ENCODE measurements at regions not wholly inside any gene's neighbourhood (a gene's known extent, or its start where the extent isn't known, plus 50 kb on each side); places are given as distances from the start of the nearest gene placed in this dataset.

DNA sequence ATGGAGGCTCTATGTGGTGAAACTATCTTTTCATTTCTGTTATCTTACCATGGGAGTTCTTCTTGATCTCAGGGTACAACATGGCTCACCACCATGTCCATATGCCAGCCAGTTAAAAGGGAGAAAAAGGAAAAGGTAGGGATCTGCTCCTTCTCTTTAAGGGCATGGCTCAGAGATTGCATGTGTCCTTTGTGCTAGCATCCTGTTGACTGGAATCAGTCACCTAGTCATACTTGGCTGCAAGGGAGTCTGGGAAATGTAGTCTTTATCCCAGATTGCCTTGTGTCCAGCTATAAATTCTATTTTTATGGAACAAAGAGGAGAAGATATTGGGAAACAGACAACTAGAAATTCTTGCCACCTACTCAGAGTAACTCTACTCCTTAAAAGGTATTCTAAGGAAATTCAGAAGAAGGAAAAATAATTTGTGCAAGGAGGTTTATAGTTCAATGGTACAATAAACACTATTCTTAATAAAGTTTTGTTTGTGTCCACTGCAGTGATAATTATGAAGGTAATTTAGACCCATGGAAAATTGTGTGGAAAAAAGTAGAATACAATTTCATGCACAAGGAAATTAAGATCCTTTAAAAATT lies 86.4 kb upstream of the RPH3A start:
- TF ChIP-seq, protein P1, sequence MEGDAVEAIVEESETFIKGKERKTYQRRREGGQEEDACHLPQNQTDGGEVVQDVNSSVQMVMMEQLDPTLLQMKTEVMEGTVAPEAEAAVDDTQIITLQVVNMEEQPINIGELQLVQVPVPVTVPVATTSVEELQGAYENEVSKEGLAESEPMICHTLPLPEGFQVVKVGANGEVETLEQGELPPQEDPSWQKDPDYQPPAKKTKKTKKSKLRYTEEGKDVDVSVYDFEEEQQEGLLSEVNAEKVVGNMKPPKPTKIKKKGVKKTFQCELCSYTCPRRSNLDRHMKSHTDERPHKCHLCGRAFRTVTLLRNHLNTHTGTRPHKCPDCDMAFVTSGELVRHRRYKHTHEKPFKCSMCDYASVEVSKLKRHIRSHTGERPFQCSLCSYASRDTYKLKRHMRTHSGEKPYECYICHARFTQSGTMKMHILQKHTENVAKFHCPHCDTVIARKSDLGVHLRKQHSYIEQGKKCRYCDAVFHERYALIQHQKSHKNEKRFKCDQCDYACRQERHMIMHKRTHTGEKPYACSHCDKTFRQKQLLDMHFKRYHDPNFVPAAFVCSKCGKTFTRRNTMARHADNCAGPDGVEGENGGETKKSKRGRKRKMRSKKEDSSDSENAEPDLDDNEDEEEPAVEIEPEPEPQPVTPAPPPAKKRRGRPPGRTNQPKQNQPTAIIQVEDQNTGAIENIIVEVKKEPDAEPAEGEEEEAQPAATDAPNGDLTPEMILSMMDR (IDR thresholded peaks at IDR 0.05) = no peak
- TF ChIP-seq POLR2AphosphoS5 (IDR thresholded peaks at IDR 0.05; ENCODE audit: low read depth, low read length) = no peak
- TF ChIP-seq, protein P2, sequence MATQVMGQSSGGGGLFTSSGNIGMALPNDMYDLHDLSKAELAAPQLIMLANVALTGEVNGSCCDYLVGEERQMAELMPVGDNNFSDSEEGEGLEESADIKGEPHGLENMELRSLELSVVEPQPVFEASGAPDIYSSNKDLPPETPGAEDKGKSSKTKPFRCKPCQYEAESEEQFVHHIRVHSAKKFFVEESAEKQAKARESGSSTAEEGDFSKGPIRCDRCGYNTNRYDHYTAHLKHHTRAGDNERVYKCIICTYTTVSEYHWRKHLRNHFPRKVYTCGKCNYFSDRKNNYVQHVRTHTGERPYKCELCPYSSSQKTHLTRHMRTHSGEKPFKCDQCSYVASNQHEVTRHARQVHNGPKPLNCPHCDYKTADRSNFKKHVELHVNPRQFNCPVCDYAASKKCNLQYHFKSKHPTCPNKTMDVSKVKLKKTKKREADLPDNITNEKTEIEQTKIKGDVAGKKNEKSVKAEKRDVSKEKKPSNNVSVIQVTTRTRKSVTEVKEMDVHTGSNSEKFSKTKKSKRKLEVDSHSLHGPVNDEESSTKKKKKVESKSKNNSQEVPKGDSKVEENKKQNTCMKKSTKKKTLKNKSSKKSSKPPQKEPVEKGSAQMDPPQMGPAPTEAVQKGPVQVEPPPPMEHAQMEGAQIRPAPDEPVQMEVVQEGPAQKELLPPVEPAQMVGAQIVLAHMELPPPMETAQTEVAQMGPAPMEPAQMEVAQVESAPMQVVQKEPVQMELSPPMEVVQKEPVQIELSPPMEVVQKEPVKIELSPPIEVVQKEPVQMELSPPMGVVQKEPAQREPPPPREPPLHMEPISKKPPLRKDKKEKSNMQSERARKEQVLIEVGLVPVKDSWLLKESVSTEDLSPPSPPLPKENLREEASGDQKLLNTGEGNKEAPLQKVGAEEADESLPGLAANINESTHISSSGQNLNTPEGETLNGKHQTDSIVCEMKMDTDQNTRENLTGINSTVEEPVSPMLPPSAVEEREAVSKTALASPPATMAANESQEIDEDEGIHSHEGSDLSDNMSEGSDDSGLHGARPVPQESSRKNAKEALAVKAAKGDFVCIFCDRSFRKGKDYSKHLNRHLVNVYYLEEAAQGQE (IDR thresholded peaks at IDR 0.05; ENCODE audit: insufficient read depth in 1 of 2, low read depth in 2 of 2, low read length in 1 of 2) = no peak
- TF ChIP-seq TCF7L2 (IDR thresholded peaks at IDR 0.05; ENCODE audit: low read depth, low read length) = no peak
- TF ChIP-seq SIN3A (IDR thresholded peaks at IDR 0.05; ENCODE audit: borderline replicate concordance, insufficient read depth, low read depth, low read length) = no peak
